ENCODE measurements at regions not wholly inside any gene's neighbourhood (a gene's known extent, or its start where the extent isn't known, plus 50 kb on each side); places are given as distances from the start of the nearest gene placed in this dataset.

- TF ChIP-seq POLR2A (IDR thresholded peaks at IDR 0.05) (no peak), CTCF (IDR thresholded peaks at IDR 0.05) (no peak), POLR2AphosphoS5 (IDR thresholded peaks at IDR 0.05) (no peak)
Observed at GRCh38 chr6:93177918-93178317, 241.4 kb downstream of the EPHA7 start.

Data from breast epithelium (tissue), 3 donors.